Neural crest cell (in vitro differentiated cells): ENCODE measurements at regions not wholly inside any gene's neighbourhood (a gene's known extent, or its start where the extent isn't known, plus 50 kb on each side); places are given as distances from the start of the nearest gene placed in this dataset.

Experiments
- DNase-seq: peaks from one replicate; pipeline ENCODE4 v3.0.0; 2021; ENCODE audit warnings: low read depth, mixed read lengths, low spot score
- H3K27ac Mint-ChIP-seq: one replicate; pipeline ENCODE4 v1.8.0; 2021; ENCODE audit warnings: mild to moderate bottlenecking, mixed read lengths; ENCODE audit not compliant: unreplicated experiment
- H3K27me3 Mint-ChIP-seq: 2 replicates; pipeline ENCODE4 v1.8.0; 2021; ENCODE audit warnings: low read depth, mild to moderate bottlenecking, mixed read lengths
- H3K36me3 Mint-ChIP-seq: 2 replicates; pipeline ENCODE4 v1.8.0; 2021; ENCODE audit warnings: low read depth, mild to moderate bottlenecking, mixed read lengths
- H3K4me1 Mint-ChIP-seq: 2 replicates; pipeline ENCODE4 v1.8.0; 2021; ENCODE audit warnings: mixed read lengths
- H3K4me3 Mint-ChIP-seq: one replicate; pipeline ENCODE4 v1.8.0; 2021; ENCODE audit warnings: mild to moderate bottlenecking, mixed read lengths
- H3K9me3 Mint-ChIP-seq: 2 replicates; pipeline ENCODE4 v1.8.0; 2021; ENCODE audit warnings: mixed read lengths
- CTCF ChIP-seq: fragments of 200-600 bp; sonication (generic); conservative IDR thresholded peaks from 2 replicates; pipeline ENCODE4 v1.5.0; 2021; ENCODE audit warnings: antibody characterized with exemption, mild to moderate bottlenecking

DNA sequence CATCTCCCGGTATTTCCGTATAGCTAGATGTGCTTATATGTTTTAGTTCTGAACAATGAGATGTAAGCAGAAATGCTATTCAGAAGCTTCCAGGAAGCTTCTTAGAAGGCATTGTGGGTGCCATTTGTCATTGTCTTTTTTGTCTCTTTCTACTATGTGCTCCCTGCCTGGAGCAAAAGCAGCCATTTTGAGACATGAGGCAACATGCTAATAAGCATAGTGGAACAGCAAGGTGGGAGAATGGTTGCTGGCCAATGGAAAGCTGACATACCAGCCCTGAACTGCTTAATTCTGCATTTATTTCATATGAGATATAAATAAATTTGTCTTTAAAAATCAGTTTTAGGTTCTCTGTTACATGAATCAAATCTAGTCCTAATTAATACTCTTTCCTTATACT lies 299.7 kb downstream of the LMO7 start:
- H3K27me3 Mint-ChIP-seq = no peaks in the 10 kb centered on the region
- DNase-seq = no peak
- H3K27ac Mint-ChIP-seq = no peak overlapping the region
- TF ChIP-seq CTCF = no peak
- H3K4me1 Mint-ChIP-seq = no peaks in the 10 kb centered on the region
- no peaks in the 10 kb centered on the region for H3K9me3 Mint-ChIP-seq
- H3K4me3 Mint-ChIP-seq = no peak overlapping the region
- H3K36me3 Mint-ChIP-seq = no peaks in the 10 kb centered on the region

- Mint-ChIP-seq H3K4me3 (no peak overlapping the region), H3K36me3 (no peaks in the 10 kb centered on the region), H3K4me1 (no peaks in the 10 kb centered on the region), H3K27me3 (no peaks in the 10 kb centered on the region), H3K9me3 (no peaks in the 10 kb centered on the region), H3K27ac (no peak overlapping the region)
- DNase-seq = no peak
- TF ChIP-seq CTCF = no peak
Observed at GRCh38 chr13:75934889-75935288, 298.8 kb downstream of the LMO7 start.

GRCh38 chr13:75932636-75933035 lies 296.5 kb downstream of the LMO7 start:
- DNase-seq = no peak

GRCh38 chr13:75931116-75931515 lies 295.0 kb downstream of the LMO7 start:
- TF ChIP-seq CTCF = no peak
- no peak overlapping the region for H3K27ac Mint-ChIP-seq
- H3K4me1 Mint-ChIP-seq = no peaks in the 10 kb centered on the region
- H3K36me3 Mint-ChIP-seq = no peaks in the 10 kb centered on the region
- H3K9me3 Mint-ChIP-seq = peaks cover 3% of the 10 kb centered on the region
- DNase-seq = no peak
- H3K27me3 Mint-ChIP-seq = no peaks in the 10 kb centered on the region
- no peak overlapping the region for H3K4me3 Mint-ChIP-seq

More at GRCh38 chr13:75932636-75933035, 296.5 kb downstream of the LMO7 start:
- Mint-ChIP-seq H3K27ac (no peak overlapping the region), H3K4me1 (no peaks in the 10 kb centered on the region), H3K9me3 (no peaks in the 10 kb centered on the region), H3K4me3 (no peak overlapping the region), H3K36me3 (no peaks in the 10 kb centered on the region), H3K27me3 (no peaks in the 10 kb centered on the region)
- TF ChIP-seq CTCF = no peak

GRCh38 chr13:75929076-75929475 lies 292.9 kb downstream of the LMO7 start:
- Mint-ChIP-seq H3K36me3 (no peaks in the 10 kb centered on the region), H3K27ac (no peak overlapping the region), H3K4me3 (no peak overlapping the region), H3K4me1 (no peaks in the 10 kb centered on the region), H3K9me3 (peaks cover 3% of the 10 kb centered on the region), H3K27me3 (no peaks in the 10 kb centered on the region)
- no peak for TF ChIP-seq CTCF
- no peak for DNase-seq

GRCh38 chr13:75927183-75927669 lies 291.1 kb downstream of the LMO7 start:
- H3K27ac Mint-ChIP-seq = no peak overlapping the region
- peaks cover 3% of the 10 kb centered on the region for H3K9me3 Mint-ChIP-seq
- TF ChIP-seq CTCF = no peak
- no peaks in the 10 kb centered on the region for H3K27me3 Mint-ChIP-seq
- no peak for DNase-seq
- no peak overlapping the region for H3K4me3 Mint-ChIP-seq
- no peaks in the 10 kb centered on the region for H3K36me3 Mint-ChIP-seq
- H3K4me1 Mint-ChIP-seq = no peaks in the 10 kb centered on the region
